IPS-20b (cell line): ENCODE measurements at regions not wholly inside any gene's neighbourhood (a gene's known extent, or its start where the extent isn't known, plus 50 kb on each side); places are given as distances from the start of the nearest gene placed in this dataset.

Experiments used
- H3K27ac ChIP-seq: one replicate; pipeline ENCODE4 v1.5.1; 2013; ENCODE audit warnings: low read length
- H3K27me3 ChIP-seq: 2 replicates; pipeline ENCODE4 v1.6.1; 2013; ENCODE audit warnings: mild to moderate bottlenecking, low read length, inconsistent platforms; ENCODE audit not compliant: insufficient read depth
- H3K36me3 ChIP-seq: 2 replicates; pipeline ENCODE4 v1.6.1; 2013; ENCODE audit warnings: low read depth, mild to moderate bottlenecking, inconsistent platforms, low read length, moderate library complexity; ENCODE audit not compliant: insufficient read depth
- H3K4me1 ChIP-seq: 2 replicates; pipeline ENCODE4 v1.6.1; 2013; ENCODE audit warnings: mild to moderate bottlenecking, control low read depth, inconsistent platforms, low read length, moderate library complexity; ENCODE audit not compliant: insufficient read depth
- H3K4me3 ChIP-seq: 2 replicates; pipeline ENCODE4 v1.5.1; 2013; ENCODE audit warnings: mild to moderate bottlenecking, low read length, inconsistent platforms
- H3K9ac ChIP-seq: 2 replicates; pipeline ENCODE4 v1.6.1; 2013; ENCODE audit warnings: low read depth, mild to moderate bottlenecking, inconsistent platforms, low read length, moderate library complexity
- H3K9me3 ChIP-seq: 2 replicates; pipeline ENCODE4 v1.6.1; 2013; ENCODE audit warnings: mild to moderate bottlenecking, low read depth, low read length, inconsistent platforms; ENCODE audit not compliant: insufficient read depth

GRCh38 chr2:235271936-235272335 lies 221.9 kb upstream of the AGAP1 start:
- H3K4me1 ChIP-seq = peaks cover 9% of the 10 kb centered on the region; the same call in 1 of the 2 replicates
- no peak overlapping the region for H3K27ac ChIP-seq
- no peak overlapping the region for H3K9ac ChIP-seq
- H3K4me3 ChIP-seq = no peak overlapping the region
- no peaks in the 10 kb centered on the region for H3K36me3 ChIP-seq
- no peaks in the 10 kb centered on the region for H3K27me3 ChIP-seq
- no peaks in the 10 kb centered on the region for H3K9me3 ChIP-seq

GRCh38 chr2:235274023-235274422 lies 219.8 kb upstream of the AGAP1 start:
- no peaks in the 10 kb centered on the region for H3K27me3 ChIP-seq
- H3K9ac ChIP-seq = no peak overlapping the region
- H3K4me3 ChIP-seq = no peak overlapping the region
- no peaks in the 10 kb centered on the region for H3K9me3 ChIP-seq
- H3K27ac ChIP-seq = no peak overlapping the region
- H3K36me3 ChIP-seq = no peaks in the 10 kb centered on the region
- peaks cover 9% of the 10 kb centered on the region; the same call in 1 of the 2 replicates for H3K4me1 ChIP-seq

GRCh38 chr2:235277485-235277884 lies 216.4 kb upstream of the AGAP1 start:
- Histone ChIP-seq H3K9ac (no peak overlapping the region), H3K27me3 (no peaks in the 10 kb centered on the region), H3K27ac (no peak overlapping the region), H3K4me3 (no peak overlapping the region), H3K36me3 (no peaks in the 10 kb centered on the region), H3K4me1 (peaks cover 5% of the 10 kb centered on the region; the same call in 1 of the 2 replicates), H3K9me3 (no peaks in the 10 kb centered on the region)

- peaks cover 2% of the 10 kb centered on the region; the same call in 1 of the 2 replicates for H3K4me1 ChIP-seq
- H3K36me3 ChIP-seq = no peaks in the 10 kb centered on the region
- no peaks in the 10 kb centered on the region for H3K27me3 ChIP-seq
- no peak overlapping the region for H3K9ac ChIP-seq
- H3K27ac ChIP-seq = no peak overlapping the region
- H3K9me3 ChIP-seq = no peaks in the 10 kb centered on the region
- H3K4me3 ChIP-seq = no peak overlapping the region
These were observed 215.0 kb upstream of the AGAP1 start for GRCh38 chr2:235278771-235279355.

GRCh38 chr2:235279965-235280364 lies 213.9 kb upstream of the AGAP1 start:
- Histone ChIP-seq H3K4me3 (no peak overlapping the region), H3K36me3 (no peaks in the 10 kb centered on the region), H3K4me1 (no peaks in the 10 kb centered on the region), H3K9me3 (no peaks in the 10 kb centered on the region), H3K27ac (no peak overlapping the region), H3K9ac (no peak overlapping the region), H3K27me3 (no peaks in the 10 kb centered on the region)

DNA sequence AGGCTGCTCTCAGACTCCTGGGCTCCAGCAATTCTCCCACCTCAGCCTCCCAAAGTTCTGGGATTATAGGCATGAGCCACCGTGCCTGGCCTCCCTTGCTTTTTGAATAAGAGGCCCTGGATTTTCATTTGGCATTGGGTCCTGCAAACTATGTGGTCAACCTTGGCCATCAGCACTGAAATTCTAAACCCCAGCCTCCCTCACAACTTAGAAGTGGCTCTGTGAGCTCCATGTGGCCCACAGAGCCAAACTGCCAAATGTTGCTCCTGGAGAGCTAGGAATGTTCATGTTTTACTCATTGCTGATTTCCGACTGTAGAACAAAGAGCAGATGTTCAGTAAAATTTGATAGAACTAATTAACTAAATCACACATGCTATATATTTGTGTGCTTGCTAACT lies 210.6 kb upstream of the AGAP1 start:
- Histone ChIP-seq H3K4me1 (no peaks in the 10 kb centered on the region), H3K9ac (no peak overlapping the region), H3K27me3 (no peaks in the 10 kb centered on the region), H3K9me3 (no peaks in the 10 kb centered on the region), H3K27ac (no peak overlapping the region), H3K36me3 (no peaks in the 10 kb centered on the region), H3K4me3 (no peak overlapping the region)

DNA sequence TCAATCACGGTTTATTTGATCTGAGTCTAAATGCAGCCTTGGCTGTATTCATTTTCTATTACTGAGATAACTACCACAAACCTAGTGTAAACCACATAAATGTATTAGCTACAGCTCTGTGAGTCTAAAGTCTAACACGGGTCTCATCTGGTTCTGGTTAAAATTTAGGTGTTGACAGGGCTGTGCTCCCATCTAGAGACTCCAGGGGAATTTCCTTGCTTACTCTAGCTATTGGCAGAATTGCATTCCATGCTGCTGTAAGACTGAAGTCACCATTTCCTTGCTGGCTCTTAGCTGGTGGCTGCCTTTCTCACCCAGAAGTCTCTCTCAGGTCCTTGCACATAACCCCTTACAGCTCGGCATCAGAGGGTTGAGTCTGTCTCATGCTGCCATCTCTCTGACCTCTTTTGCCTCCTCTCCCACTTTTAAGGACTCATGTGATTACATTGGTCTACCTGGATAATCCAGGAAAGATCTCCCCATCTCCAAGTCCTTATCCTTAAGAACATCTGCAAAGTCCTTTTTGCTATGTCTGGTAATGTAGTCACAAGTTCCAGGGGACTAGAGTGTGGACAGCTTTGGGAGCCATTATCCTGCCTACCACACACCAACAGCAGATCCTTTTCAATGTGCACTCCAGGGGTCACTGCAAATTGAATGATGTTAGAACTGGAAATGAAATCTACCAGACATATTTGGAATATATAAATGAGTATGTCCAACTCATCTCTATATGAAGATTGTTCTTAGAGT lies 207.0 kb upstream of the AGAP1 start:
- H3K27me3 ChIP-seq = no peaks in the 10 kb centered on the region
- H3K4me1 ChIP-seq = no peaks in the 10 kb centered on the region
- H3K4me3 ChIP-seq = no peak overlapping the region
- no peak overlapping the region for H3K27ac ChIP-seq
- no peaks in the 10 kb centered on the region for H3K9me3 ChIP-seq
- no peaks in the 10 kb centered on the region for H3K36me3 ChIP-seq
- no peak overlapping the region for H3K9ac ChIP-seq

GRCh38 chr2:235287375-235287733 lies 206.5 kb upstream of the AGAP1 start:
- Histone ChIP-seq H3K27ac (no peak overlapping the region), H3K27me3 (no peaks in the 10 kb centered on the region), H3K9me3 (no peaks in the 10 kb centered on the region), H3K9ac (no peak overlapping the region), H3K36me3 (no peaks in the 10 kb centered on the region), H3K4me1 (no peaks in the 10 kb centered on the region), H3K4me3 (no peak overlapping the region)

GRCh38 chr2:235291461-235291860 lies 202.4 kb upstream of the AGAP1 start:
- Histone ChIP-seq H3K27me3 (no peaks in the 10 kb centered on the region), H3K4me1 (no peaks in the 10 kb centered on the region), H3K4me3 (no peak overlapping the region), H3K9me3 (no peaks in the 10 kb centered on the region), H3K27ac (no peak overlapping the region), H3K9ac (no peak overlapping the region), H3K36me3 (no peaks in the 10 kb centered on the region)

DNA sequence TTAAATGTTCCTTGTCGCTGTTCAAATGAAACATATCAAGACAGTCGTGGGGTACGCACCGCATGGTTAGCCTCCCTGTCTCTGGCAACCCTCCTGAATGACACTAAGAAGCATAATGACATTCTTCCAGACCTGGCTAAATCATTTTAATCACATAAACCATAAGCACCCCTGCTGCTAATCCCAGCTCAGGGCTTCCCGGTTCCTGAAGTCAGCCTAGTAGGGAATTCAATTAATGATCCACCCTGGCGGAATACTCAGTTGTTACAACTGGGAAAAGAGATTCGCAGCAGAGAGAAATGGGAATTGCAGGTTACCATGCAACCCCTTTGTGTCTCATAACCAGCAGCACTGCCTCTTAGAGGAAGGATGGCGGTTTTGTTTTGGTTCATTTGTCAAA lies 200.8 kb upstream of the AGAP1 start:
- Histone ChIP-seq H3K4me1 (no peaks in the 10 kb centered on the region), H3K4me3 (no peak overlapping the region), H3K9me3 (no peaks in the 10 kb centered on the region), H3K9ac (no peak overlapping the region), H3K27ac (no peak overlapping the region), H3K36me3 (no peaks in the 10 kb centered on the region), H3K27me3 (no peaks in the 10 kb centered on the region)

- Histone ChIP-seq H3K4me1 (no peaks in the 10 kb centered on the region), H3K9ac (no peak overlapping the region), H3K4me3 (no peak overlapping the region), H3K36me3 (no peaks in the 10 kb centered on the region), H3K27ac (no peak overlapping the region), H3K27me3 (no peaks in the 10 kb centered on the region), H3K9me3 (no peaks in the 10 kb centered on the region)
These were observed 198.0 kb upstream of the AGAP1 start for GRCh38 chr2:235295831-235296230.

DNA sequence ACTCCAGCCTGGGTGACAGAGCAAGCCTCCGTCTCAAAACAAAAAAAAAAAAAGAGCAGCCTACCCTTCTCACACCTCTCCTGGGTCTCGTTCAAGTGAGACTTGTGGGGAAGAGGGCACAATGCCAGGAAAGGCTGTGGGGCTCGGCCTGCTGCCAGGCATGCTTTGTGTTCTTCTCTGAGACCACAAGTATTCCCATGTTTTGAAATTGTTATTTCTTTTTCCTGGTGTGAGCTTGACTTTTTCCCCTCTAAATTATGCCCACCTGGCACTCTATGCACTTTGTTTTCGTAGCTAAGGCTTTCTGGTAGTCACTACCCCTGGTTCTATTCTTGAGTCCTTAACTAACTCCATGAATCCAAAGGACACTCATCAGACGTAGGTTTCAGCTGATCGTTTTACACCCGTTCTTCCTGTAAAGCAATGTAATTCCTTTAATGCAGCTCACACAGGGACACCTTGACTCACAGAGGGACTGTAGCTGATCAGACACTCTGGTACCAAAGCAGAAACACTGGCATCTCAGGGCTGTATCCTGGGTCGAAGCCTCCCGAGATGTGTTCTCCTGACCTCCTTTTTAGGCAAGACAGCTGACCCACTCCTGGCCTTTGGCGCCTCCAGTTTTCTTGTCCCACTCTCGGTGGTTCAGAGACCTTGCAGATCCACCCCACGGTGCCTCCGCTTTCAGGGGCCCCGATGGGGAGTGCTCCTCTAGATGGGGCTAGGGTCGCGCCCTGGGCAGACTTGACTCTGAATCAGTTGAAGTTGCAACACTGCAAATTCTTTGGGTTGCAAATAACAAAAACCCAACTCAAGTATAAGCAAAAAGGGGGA lies 193.3 kb upstream of the AGAP1 start:
- Histone ChIP-seq H3K27ac (no peak overlapping the region), H3K9ac (no peak overlapping the region), H3K27me3 (no peaks in the 10 kb centered on the region), H3K36me3 (no peaks in the 10 kb centered on the region), H3K4me3 (no peak overlapping the region), H3K9me3 (no peaks in the 10 kb centered on the region), H3K4me1 (no peaks in the 10 kb centered on the region)
